ENCODE measurements at regions not wholly inside any gene's neighbourhood (a gene's known extent, or its start where the extent isn't known, plus 50 kb on each side); places are given as distances from the start of the nearest gene placed in this dataset.

DNA sequence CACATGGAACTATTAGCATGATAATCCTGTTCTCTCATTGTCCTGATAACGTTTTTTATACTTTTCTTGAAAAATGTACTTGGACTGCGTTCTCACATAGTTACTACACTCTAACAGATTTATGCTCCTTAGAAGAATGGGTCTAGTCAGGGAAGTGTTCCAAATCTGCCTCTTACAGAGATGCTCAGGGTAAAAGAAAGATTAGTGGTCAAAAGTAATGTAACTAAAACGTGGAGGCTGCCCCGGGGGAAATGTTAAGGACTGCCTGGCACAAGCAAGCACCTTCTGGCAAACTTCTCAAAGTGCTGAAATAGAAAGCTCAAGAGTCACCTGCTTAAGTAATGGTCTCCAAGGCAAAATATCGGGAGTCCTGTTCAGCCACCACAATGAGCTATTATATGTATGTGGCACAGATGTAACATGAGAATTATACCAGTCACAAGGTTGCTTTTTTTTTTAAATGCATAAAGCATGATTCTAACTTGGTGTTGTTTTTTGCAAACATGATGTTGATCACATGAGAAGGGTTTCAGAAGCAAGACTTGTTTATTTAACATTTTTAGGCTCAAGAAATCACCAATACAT, 244.5 kb upstream of the JARID2 start:
- Histone ChIP-seq H3K36me3 (ENCODE audit: control insufficient read depth, low read length) (no peaks in the 10 kb centered on the region), H3K4me1 (ENCODE audit: control insufficient read depth, low read length) (no peaks in the 10 kb centered on the region), H4K20me1 (ENCODE audit: control insufficient read depth, insufficient read depth, low read depth, low read length) (no peaks in the 10 kb centered on the region), H3K9me2 (replicated peaks; ENCODE audit: control insufficient read depth, low read length) (no peaks in the 10 kb centered on the region), H3K4me2 (ENCODE audit: low read length) (no peak overlapping the region), H3F3A (ENCODE audit: control insufficient read depth, insufficient read depth) (no peaks in the 10 kb centered on the region), H3K9me3 (ENCODE audit: control insufficient read depth, insufficient read depth, low read length) (no peaks in the 10 kb centered on the region), H3K27ac (ENCODE audit: low read depth, low read length) (no peak overlapping the region), H3K79me2 (ENCODE audit: control insufficient read depth, low read length) (no peaks in the 10 kb centered on the region), H3K27me3 (ENCODE audit: control insufficient read depth, low read length) (0 out of 2 replicates have a peak, but pooled peaks cover 2% of the 10 kb centered on the region), H3K4me3 (ENCODE audit: low read length) (no peak overlapping the region)
- TF ChIP-seq EZH2phosphoT487 (IDR thresholded peaks at IDR 0.05; ENCODE audit: borderline replicate concordance, low read length), result no peak
- TF ChIP-seq, protein P1, sequence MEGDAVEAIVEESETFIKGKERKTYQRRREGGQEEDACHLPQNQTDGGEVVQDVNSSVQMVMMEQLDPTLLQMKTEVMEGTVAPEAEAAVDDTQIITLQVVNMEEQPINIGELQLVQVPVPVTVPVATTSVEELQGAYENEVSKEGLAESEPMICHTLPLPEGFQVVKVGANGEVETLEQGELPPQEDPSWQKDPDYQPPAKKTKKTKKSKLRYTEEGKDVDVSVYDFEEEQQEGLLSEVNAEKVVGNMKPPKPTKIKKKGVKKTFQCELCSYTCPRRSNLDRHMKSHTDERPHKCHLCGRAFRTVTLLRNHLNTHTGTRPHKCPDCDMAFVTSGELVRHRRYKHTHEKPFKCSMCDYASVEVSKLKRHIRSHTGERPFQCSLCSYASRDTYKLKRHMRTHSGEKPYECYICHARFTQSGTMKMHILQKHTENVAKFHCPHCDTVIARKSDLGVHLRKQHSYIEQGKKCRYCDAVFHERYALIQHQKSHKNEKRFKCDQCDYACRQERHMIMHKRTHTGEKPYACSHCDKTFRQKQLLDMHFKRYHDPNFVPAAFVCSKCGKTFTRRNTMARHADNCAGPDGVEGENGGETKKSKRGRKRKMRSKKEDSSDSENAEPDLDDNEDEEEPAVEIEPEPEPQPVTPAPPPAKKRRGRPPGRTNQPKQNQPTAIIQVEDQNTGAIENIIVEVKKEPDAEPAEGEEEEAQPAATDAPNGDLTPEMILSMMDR (IDR thresholded peaks at IDR 0.05; ENCODE audit: low read depth, low read length, poor library complexity, severe bottlenecking), result no peak

DNA sequence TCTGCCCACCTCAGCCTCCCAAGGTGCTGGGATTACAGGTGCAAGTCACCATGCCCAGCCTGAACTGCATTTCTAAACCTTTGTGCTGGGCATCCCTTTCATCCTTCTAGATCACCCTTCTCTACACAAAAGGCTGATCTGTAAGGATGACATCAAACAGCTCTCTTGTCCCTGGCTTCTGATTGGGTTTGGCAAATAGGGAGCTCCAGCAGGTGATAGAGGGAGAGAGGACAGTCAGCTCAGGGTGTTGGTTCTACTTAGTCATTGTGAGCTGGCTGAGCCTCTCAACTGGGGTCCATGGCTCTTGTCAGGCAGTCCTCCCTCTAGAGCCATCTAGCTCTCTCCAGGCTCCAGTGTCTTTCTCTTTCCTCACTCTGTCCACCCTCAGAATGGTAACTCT, 237.6 kb upstream of the JARID2 start:
- Histone ChIP-seq H3K9me2 (replicated peaks; ENCODE audit: control insufficient read depth, low read length) (no peaks in the 10 kb centered on the region), H3F3A (ENCODE audit: control insufficient read depth, insufficient read depth) (no peaks in the 10 kb centered on the region), H3K27me3 (ENCODE audit: control insufficient read depth, low read length) (peaks cover 9% of the 10 kb centered on the region; the same call in 1 of the 2 replicates), H3K4me2 (ENCODE audit: low read length) (no peak overlapping the region), H3K9me3 (ENCODE audit: control insufficient read depth, insufficient read depth, low read length) (no peaks in the 10 kb centered on the region), H4K20me1 (ENCODE audit: control insufficient read depth, insufficient read depth, low read depth, low read length) (no peaks in the 10 kb centered on the region), H3K4me1 (ENCODE audit: control insufficient read depth, low read length) (no peaks in the 10 kb centered on the region), H3K4me3 (ENCODE audit: low read length) (no peak overlapping the region), H3K27ac (ENCODE audit: low read depth, low read length) (no peak overlapping the region), H3K79me2 (ENCODE audit: control insufficient read depth, low read length) (no peaks in the 10 kb centered on the region), H3K36me3 (ENCODE audit: control insufficient read depth, low read length) (no peaks in the 10 kb centered on the region)
- no peak for TF ChIP-seq EZH2phosphoT487 (IDR thresholded peaks at IDR 0.05; ENCODE audit: borderline replicate concordance, low read length)
- TF ChIP-seq, protein P1 (IDR thresholded peaks at IDR 0.05; ENCODE audit: low read depth, low read length, poor library complexity, severe bottlenecking), result no peak

DNA sequence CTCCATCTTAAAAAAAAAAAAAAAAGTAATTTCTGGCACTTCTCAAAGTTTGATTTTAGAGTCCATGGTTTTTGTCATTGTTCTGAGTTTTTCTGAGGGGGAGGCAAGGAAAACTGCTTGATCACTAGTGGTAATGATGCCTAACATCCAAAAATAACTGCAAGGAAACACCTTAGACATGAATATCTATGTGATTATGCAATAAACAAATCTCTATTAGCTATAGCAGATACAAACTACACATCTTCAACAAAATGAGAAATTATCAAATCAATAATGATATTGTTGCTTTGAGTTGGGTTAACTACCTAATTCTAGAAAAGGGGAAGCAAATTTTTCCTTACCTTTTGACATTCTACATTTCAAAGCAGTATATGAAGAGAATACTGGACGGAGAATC, 230.9 kb upstream of the JARID2 start:
- H4K20me1 ChIP-seq (ENCODE audit: control insufficient read depth, insufficient read depth, low read depth, low read length), result no peaks in the 10 kb centered on the region
- H3K79me2 ChIP-seq (ENCODE audit: control insufficient read depth, low read length), result no peaks in the 10 kb centered on the region
- no peak for TF ChIP-seq EZH2phosphoT487 (IDR thresholded peaks at IDR 0.05; ENCODE audit: borderline replicate concordance, low read length)
- TF ChIP-seq, protein P1 (IDR thresholded peaks at IDR 0.05; ENCODE audit: low read depth, low read length, poor library complexity, severe bottlenecking), result no peak
- no peak overlapping the region for H3K27ac ChIP-seq (ENCODE audit: low read depth, low read length)
- no peaks in the 10 kb centered on the region for H3F3A ChIP-seq (ENCODE audit: control insufficient read depth, insufficient read depth)
- no peak overlapping the region for H3K4me3 ChIP-seq (ENCODE audit: low read length)
- no peaks in the 10 kb centered on the region for H3K9me2 ChIP-seq (replicated peaks; ENCODE audit: control insufficient read depth, low read length)
- no peak overlapping the region for H3K4me2 ChIP-seq (ENCODE audit: low read length)
- H3K4me1 ChIP-seq (ENCODE audit: control insufficient read depth, low read length), result peaks cover 9% of the 10 kb centered on the region
- no peaks in the 10 kb centered on the region for H3K36me3 ChIP-seq (ENCODE audit: control insufficient read depth, low read length)
- peaks cover 22% of the 10 kb centered on the region for H3K27me3 ChIP-seq (ENCODE audit: control insufficient read depth, low read length)
- H3K9me3 ChIP-seq (ENCODE audit: control insufficient read depth, insufficient read depth, low read length), result no peaks in the 10 kb centered on the region
